PFSK-1 (cell line): ENCODE measurements at regions not wholly inside any gene's neighbourhood (a gene's known extent, or its start where the extent isn't known, plus 50 kb on each side); places are given as distances from the start of the nearest gene placed in this dataset.

ENCODE experiments used
- FOXP2 ChIP-seq: optimal IDR thresholded peaks from 2 replicates; pipeline ENCODE3; 2011; ENCODE audit warnings: borderline replicate concordance, control low read depth, inconsistent platforms; ENCODE audit not compliant: insufficient read depth; ENCODE audit errors: extremely low read length, extremely low read depth
- POLR2AphosphoS5 ChIP-seq: IDR thresholded peaks from 2 replicates; pipeline ENCODE4 v1.6.1; 2012; ENCODE audit warnings: low read depth, mild to moderate bottlenecking, control low read depth, low read length, moderate library complexity
- REST ChIP-seq, 2 experiments: IDR thresholded peaks; 2 replicates each; pipeline versions ENCODE4 v1.6.1 to v1.8.0; 2011 to 2012; ENCODE audit warnings: low read depth in 2 of 2, low read length in 2 of 2, control low read depth in 1 of 2, inconsistent platforms in 1 of 2, mild to moderate bottlenecking in 1 of 2, moderate library complexity in 1 of 2; ENCODE audit not compliant: insufficient read depth in 1 of 2
- SIN3A ChIP-seq: IDR thresholded peaks from 2 replicates; pipeline ENCODE4 v1.6.1; 2012; ENCODE audit warnings: mild to moderate bottlenecking, low read length, moderate library complexity, borderline replicate concordance; ENCODE audit not compliant: insufficient read depth
- TAF1 ChIP-seq: IDR thresholded peaks from 2 replicates; pipeline ENCODE4 v1.6.1; 2012; ENCODE audit warnings: low read length, control low read depth, borderline replicate concordance; ENCODE audit not compliant: insufficient read depth

- TF ChIP-seq POLR2AphosphoS5 (no peak), REST (IDR thresholded peaks at IDR 0.05; ENCODE audit: insufficient read depth in 1 of 2, low read depth in 2 of 2, low read length in 2 of 2) (no peak), FOXP2 (no peak), TAF1 (no peak)
Observed at GRCh38 chr9:16215353-16215680, 655.2 kb downstream of the BNC2 start.

DNA sequence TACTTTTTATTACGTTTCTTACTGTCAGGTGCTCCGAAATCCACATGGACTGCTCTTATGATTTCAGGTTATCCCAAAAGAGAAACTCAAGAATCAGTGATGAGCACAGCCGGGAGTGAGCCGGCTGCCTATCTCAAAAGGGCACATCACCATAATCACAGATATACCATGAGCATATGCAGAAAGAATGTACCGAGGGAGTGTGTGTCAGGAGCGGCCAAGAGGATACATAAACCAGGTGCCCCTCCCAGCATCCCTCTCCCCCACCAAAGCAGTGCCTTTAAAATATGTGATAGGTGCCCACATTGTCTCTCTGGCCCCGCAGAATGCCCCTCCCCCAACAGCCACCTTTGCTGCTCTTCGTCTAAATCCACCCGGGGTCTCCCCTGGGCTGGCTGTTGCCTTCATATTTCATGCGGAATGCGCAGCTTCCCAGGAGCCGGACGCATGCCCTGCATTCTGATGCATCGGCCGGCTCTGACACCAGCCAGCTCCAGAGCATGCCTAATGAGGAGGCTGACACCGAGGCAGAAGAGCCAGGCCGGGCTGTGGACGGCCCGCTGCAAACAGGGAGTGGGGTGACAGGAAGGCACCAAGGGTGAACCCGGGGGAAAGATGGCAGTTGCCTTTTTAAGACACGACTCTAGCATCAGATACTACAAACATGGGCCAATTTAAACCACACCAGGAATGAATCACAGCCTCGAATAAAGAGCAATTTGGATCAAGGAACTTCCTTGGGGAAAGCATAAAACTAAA is 652.3 kb downstream of the BNC2 start:
- TF ChIP-seq FOXP2 (no peak), TAF1 (no peak), REST (IDR thresholded peaks at IDR 0.05; ENCODE audit: insufficient read depth in 1 of 2, low read depth in 2 of 2, low read length in 2 of 2) (no peak), POLR2AphosphoS5 (no peak), SIN3A (no peak)

GRCh38 chr9:16221366-16221765 is 649.1 kb downstream of the BNC2 start:
- TF ChIP-seq SIN3A (no peak), TAF1 (no peak), FOXP2 (no peak), REST (IDR thresholded peaks at IDR 0.05; ENCODE audit: insufficient read depth in 1 of 2, low read depth in 2 of 2, low read length in 2 of 2) (no peak), POLR2AphosphoS5 (no peak)

DNA sequence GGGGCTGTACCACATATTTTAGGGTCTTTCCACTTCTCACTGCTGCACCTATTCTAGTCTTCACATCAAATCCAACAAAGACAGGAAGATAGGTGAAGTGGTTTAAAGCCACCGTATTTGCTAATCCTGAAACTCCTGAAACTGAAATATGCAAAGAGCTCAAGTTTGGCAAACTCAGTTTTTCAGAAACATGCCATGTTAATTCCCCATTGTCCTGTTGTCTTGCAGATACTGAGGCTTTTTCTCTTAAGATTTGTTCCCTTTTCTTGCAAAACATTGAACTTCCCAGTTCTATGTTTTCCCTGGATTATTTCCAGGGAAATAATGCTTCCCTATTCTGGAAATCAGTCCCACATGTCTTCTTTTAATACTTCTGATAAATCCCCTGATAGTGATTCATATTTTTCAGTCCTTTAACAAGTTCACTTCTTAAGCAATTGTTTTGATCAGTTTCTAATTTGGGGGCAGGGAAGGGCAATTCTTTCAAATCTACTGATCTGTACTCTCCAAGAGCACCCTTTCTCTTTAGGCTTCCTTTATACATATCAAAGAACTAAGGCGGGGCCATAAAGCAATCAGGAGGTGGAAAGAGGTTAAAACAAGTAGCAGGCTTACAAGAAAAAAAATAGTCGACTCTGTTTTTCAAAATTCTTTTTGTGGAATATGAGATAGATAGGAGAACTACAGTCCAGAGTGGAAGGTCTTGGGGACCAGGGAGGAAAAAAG is 648.5 kb downstream of the BNC2 start:
- TF ChIP-seq POLR2AphosphoS5 = no peak
- TF ChIP-seq SIN3A = no peak
- no peak for TF ChIP-seq TAF1
- no peak for TF ChIP-seq REST (IDR thresholded peaks at IDR 0.05; ENCODE audit: insufficient read depth in 1 of 2, low read depth in 2 of 2, low read length in 2 of 2)
- TF ChIP-seq FOXP2 = no peak
